ENCODE measurements at regions not wholly inside any gene's neighbourhood (a gene's known extent, or its start where the extent isn't known, plus 50 kb on each side); places are given as distances from the start of the nearest gene placed in this dataset.

DNA sequence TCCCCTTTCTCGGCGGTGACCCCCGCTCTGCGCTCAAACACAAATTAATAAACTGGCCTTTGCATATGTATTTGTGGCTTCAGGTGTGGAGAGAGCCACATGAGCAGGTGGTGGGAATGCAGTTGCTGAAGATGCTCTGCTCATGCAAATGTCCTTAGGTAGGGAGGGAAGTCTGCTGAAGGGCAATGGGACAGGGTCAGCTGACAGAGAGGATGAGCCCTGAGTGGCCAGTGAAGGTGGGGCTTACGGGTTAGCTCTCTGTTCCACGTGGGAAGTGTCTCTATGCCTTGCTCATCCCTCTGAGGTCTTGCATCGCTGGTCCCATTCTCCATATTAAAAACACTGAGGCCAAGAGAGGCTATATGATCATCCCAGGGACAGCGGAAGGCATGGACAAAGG is 74.2 kb upstream of the CCL1 start:
- ChIA-PET CTCF (no interaction called here), POLR2A (no interaction called here)
- Histone ChIP-seq H3K27ac (ENCODE audit: extremely low read depth, low read depth, low read length) (no peak overlapping the region), H3K4me3 (ENCODE audit: low read depth, low read length) (no peak overlapping the region), H3K9me3 (ENCODE audit: control insufficient read depth, insufficient read depth, low read depth, low read length) (no peaks in the 10 kb centered on the region), H3K4me1 (ENCODE audit: control insufficient read depth, insufficient read depth, low read length) (no peaks in the 10 kb centered on the region), H3K36me3 (ENCODE audit: control insufficient read depth in 2 of 2, insufficient read depth in 1 of 2, low read length in 2 of 2) (no peaks in the 10 kb centered on the region)
- TF ChIP-seq, protein P1, sequence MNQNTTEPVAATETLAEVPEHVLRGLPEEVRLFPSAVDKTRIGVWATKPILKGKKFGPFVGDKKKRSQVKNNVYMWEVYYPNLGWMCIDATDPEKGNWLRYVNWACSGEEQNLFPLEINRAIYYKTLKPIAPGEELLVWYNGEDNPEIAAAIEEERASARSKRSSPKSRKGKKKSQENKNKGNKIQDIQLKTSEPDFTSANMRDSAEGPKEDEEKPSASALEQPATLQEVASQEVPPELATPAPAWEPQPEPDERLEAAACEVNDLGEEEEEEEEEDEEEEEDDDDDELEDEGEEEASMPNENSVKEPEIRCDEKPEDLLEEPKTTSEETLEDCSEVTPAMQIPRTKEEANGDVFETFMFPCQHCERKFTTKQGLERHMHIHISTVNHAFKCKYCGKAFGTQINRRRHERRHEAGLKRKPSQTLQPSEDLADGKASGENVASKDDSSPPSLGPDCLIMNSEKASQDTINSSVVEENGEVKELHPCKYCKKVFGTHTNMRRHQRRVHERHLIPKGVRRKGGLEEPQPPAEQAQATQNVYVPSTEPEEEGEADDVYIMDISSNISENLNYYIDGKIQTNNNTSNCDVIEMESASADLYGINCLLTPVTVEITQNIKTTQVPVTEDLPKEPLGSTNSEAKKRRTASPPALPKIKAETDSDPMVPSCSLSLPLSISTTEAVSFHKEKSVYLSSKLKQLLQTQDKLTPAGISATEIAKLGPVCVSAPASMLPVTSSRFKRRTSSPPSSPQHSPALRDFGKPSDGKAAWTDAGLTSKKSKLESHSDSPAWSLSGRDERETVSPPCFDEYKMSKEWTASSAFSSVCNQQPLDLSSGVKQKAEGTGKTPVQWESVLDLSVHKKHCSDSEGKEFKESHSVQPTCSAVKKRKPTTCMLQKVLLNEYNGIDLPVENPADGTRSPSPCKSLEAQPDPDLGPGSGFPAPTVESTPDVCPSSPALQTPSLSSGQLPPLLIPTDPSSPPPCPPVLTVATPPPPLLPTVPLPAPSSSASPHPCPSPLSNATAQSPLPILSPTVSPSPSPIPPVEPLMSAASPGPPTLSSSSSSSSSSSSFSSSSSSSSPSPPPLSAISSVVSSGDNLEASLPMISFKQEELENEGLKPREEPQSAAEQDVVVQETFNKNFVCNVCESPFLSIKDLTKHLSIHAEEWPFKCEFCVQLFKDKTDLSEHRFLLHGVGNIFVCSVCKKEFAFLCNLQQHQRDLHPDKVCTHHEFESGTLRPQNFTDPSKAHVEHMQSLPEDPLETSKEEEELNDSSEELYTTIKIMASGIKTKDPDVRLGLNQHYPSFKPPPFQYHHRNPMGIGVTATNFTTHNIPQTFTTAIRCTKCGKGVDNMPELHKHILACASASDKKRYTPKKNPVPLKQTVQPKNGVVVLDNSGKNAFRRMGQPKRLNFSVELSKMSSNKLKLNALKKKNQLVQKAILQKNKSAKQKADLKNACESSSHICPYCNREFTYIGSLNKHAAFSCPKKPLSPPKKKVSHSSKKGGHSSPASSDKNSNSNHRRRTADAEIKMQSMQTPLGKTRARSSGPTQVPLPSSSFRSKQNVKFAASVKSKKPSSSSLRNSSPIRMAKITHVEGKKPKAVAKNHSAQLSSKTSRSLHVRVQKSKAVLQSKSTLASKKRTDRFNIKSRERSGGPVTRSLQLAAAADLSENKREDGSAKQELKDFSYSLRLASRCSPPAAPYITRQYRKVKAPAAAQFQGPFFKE (tag by site-specific recombination; IDR thresholded peaks at IDR 0.05; ENCODE audit: borderline replicate concordance), result no peak
- TF ChIP-seq ZNF777 (tag by site-specific recombination; IDR thresholded peaks at IDR 0.05; ENCODE audit: borderline replicate concordance) (no peak), ZNF610 (tag by site-specific recombination; IDR thresholded peaks at IDR 0.05; ENCODE audit: borderline replicate concordance) (no peak), ZBTB1 (tag by site-specific recombination; IDR thresholded peaks at IDR 0.05) (no peak), ZNF169 (tag by site-specific recombination; IDR thresholded peaks at IDR 0.05) (no peak), ZFP3 (tag by site-specific recombination; IDR thresholded peaks at IDR 0.05; ENCODE audit: low read depth) (no peak), MEIS1 (CRISPR knock-in tag; IDR thresholded peaks at IDR 0.05; ENCODE audit: borderline replicate concordance) (no peak), ZNF791 (tag by site-specific recombination; IDR thresholded peaks at IDR 0.05) (no peak), ZNF433 (tag by site-specific recombination; IDR thresholded peaks at IDR 0.05; ENCODE audit: low read depth) (no peak), ZNF530 (tag by site-specific recombination; IDR thresholded peaks at IDR 0.05; ENCODE audit: low read depth) (no peak), EGR2 (tag by site-specific recombination; IDR thresholded peaks at IDR 0.05; ENCODE audit: low read depth) (no peak), KLF1 (tag by site-specific recombination; IDR thresholded peaks at IDR 0.05) (no peak), ZBTB17 (tag by site-specific recombination; IDR thresholded peaks at IDR 0.05) (no peak), ZBTB48 (tag by site-specific recombination; IDR thresholded peaks at IDR 0.05) (no peak), WT1 (tag by site-specific recombination; IDR thresholded peaks at IDR 0.05) (no peak), ZNF23 (tag by site-specific recombination; IDR thresholded peaks at IDR 0.05; ENCODE audit: borderline replicate concordance) (no peak), ZNF404 (tag by site-specific recombination; IDR thresholded peaks at IDR 0.05) (no peak), ZNF426 (tag by site-specific recombination; IDR thresholded peaks at IDR 0.05) (no peak)

DNA sequence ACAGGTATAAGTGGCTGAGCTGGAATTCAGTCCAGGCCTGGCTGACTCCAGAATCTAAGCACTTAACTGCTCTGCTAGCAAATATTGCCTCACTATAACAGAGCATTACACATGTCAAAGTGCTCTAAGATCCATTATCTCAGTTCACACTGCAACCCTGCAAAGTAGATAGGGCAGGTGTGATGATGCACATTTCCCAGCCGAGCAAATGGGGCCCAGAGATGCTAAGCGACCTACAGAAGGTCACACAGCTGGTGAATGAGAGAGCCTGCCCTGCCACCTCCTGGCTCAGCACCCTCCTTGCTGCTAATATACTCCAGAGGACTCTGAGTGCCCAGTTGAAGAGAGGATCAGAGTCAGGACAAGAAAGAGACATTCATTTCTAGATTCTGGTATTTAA is 73.6 kb upstream of the CCL1 start:
- TF ChIP-seq ZNF211 (tag by site-specific recombination; IDR thresholded peaks at IDR 0.05; ENCODE audit: low read depth), result no peak
- TF ChIP-seq SALL2 (tag by site-specific recombination; IDR thresholded peaks at IDR 0.05; ENCODE audit: borderline replicate concordance), result no peak
- TF ChIP-seq, protein P2, sequence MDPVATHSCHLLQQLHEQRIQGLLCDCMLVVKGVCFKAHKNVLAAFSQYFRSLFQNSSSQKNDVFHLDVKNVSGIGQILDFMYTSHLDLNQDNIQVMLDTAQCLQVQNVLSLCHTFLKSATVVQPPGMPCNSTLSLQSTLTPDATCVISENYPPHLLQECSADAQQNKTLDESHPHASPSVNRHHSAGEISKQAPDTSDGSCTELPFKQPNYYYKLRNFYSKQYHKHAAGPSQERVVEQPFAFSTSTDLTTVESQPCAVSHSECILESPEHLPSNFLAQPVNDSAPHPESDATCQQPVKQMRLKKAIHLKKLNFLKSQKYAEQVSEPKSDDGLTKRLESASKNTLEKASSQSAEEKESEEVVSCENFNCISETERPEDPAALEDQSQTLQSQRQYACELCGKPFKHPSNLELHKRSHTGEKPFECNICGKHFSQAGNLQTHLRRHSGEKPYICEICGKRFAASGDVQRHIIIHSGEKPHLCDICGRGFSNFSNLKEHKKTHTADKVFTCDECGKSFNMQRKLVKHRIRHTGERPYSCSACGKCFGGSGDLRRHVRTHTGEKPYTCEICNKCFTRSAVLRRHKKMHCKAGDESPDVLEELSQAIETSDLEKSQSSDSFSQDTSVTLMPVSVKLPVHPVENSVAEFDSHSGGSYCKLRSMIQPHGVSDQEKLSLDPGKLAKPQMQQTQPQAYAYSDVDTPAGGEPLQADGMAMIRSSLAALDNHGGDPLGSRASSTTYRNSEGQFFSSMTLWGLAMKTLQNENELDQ (tag by site-specific recombination; IDR thresholded peaks at IDR 0.05; ENCODE audit: low read depth), result no peak
- TF ChIP-seq, protein P3, sequence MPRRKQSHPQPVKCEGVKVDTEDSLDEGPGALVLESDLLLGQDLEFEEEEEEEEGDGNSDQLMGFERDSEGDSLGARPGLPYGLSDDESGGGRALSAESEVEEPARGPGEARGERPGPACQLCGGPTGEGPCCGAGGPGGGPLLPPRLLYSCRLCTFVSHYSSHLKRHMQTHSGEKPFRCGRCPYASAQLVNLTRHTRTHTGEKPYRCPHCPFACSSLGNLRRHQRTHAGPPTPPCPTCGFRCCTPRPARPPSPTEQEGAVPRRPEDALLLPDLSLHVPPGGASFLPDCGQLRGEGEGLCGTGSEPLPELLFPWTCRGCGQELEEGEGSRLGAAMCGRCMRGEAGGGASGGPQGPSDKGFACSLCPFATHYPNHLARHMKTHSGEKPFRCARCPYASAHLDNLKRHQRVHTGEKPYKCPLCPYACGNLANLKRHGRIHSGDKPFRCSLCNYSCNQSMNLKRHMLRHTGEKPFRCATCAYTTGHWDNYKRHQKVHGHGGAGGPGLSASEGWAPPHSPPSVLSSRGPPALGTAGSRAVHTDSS (tag by site-specific recombination; IDR thresholded peaks at IDR 0.05), result no peak
- TF ChIP-seq, protein P4, sequence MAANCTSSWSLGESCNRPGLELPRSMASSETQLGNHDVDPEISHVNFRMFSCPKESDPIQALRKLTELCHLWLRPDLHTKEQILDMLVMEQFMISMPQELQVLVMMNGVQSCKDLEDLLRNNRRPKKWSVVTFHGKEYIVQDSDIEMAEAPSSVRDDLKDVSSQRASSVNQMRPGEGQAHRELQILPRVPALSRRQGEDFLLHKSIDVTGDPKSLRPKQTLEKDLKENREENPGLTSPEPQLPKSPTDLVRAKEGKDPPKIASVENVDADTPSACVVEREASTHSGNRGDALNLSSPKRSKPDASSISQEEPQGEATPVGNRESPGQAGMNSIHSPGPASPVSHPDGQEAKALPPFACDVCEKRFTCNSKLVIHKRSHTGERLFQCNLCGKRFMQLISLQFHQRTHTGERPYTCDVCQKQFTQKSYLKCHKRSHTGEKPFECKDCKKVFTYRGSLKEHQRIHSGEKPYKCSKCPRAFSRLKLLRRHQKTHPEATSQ (tag by site-specific recombination; IDR thresholded peaks at IDR 0.05), result no peak
- ChIA-PET CTCF (interaction anchor here (0.6 kb wide), 1 partner anchor 547 kb away, joined by 3 read pairs; no protein-coding TSS in a partner anchor), POLR2A (no interaction called here)
- Histone ChIP-seq H3K9me3 (ENCODE audit: control insufficient read depth, insufficient read depth, low read depth, low read length) (no peaks in the 10 kb centered on the region), H3K4me1 (ENCODE audit: control insufficient read depth, insufficient read depth, low read length) (no peaks in the 10 kb centered on the region), H3K27ac (ENCODE audit: extremely low read depth, low read depth, low read length) (no peak overlapping the region), H3K36me3 (ENCODE audit: control insufficient read depth in 2 of 2, insufficient read depth in 1 of 2, low read length in 2 of 2) (no peaks in the 10 kb centered on the region), H3K4me3 (ENCODE audit: low read depth, low read length) (no peak overlapping the region)

Data from HEK293 (cell line).